OCI-LY1 (cell line): ENCODE measurements at regions not wholly inside any gene's neighbourhood (a gene's known extent, or its start where the extent isn't known, plus 50 kb on each side); places are given as distances from the start of the nearest gene placed in this dataset.

Experiments
- H2AFZ ChIP-seq: fragments of 200-600 bp; sonication (generic), shearing (Covaris generic); 2 replicates; pipeline ENCODE4 v1.6.0; 2014; ENCODE audit warnings: antibody characterized with exemption, mild to moderate bottlenecking, low read length
- H3F3A ChIP-seq: fragments of 200-600 bp; sonication (generic), shearing (Covaris generic); 2 replicates; pipeline ENCODE4 v1.6.0; 2014; ENCODE audit warnings: mild to moderate bottlenecking, antibody characterized with exemption, low read length, moderate library complexity; ENCODE audit not compliant: insufficient read depth
- H3K27ac ChIP-seq: fragments of 200-600 bp; sonication (generic); 2 replicates; pipeline ENCODE4 v1.5.1; 2014; ENCODE audit warnings: low read length, mixed run types, mild to moderate bottlenecking, low read depth; ENCODE audit not compliant: poor library complexity, severe bottlenecking
- H3K27me3 ChIP-seq: fragments of 200-600 bp; sonication (generic); 2 replicates; pipeline ENCODE4 v1.6.0; 2014; ENCODE audit warnings: antibody characterized with exemption, mild to moderate bottlenecking, low read length, moderate library complexity; ENCODE audit not compliant: insufficient read depth
- H3K36me3 ChIP-seq: fragments of 200-600 bp; sonication (generic); 2 replicates; pipeline ENCODE4 v1.6.1; 2014; ENCODE audit warnings: mild to moderate bottlenecking, antibody characterized with exemption, low read length, moderate library complexity, mixed read lengths; ENCODE audit not compliant: insufficient read depth
- H3K4me1 ChIP-seq: fragments of 200-600 bp; sonication (generic); 2 replicates; pipeline ENCODE4 v1.5.1; 2014; ENCODE audit warnings: mild to moderate bottlenecking, low read length, moderate library complexity; ENCODE audit not compliant: insufficient read depth, severe bottlenecking
- H3K4me2 ChIP-seq: fragments of 200-600 bp; sonication (generic), shearing (Covaris generic); 2 replicates; pipeline ENCODE4 v1.6.1; 2014; ENCODE audit warnings: low read length
- H3K4me3 ChIP-seq: fragments of 200-600 bp; sonication (generic); 2 replicates; pipeline ENCODE4 v1.5.1; 2014; ENCODE audit warnings: low read length, low read depth, mild to moderate bottlenecking, mixed read lengths; ENCODE audit not compliant: poor library complexity, severe bottlenecking
- H3K79me2 ChIP-seq: fragments of 200-600 bp; shearing (Covaris generic); 2 replicates; pipeline ENCODE4 v1.6.1; 2016; ENCODE audit warnings: mixed run types, low read length, mixed read lengths; ENCODE audit not compliant: insufficient read depth
- H3K9ac ChIP-seq: fragments of 200-600 bp; sonication (generic), shearing (Covaris generic); 2 replicates; pipeline ENCODE4 v1.6.1; 2014; ENCODE audit warnings: mild to moderate bottlenecking, low read length, mixed read lengths
- H3K9me2 ChIP-seq: fragments of 200-600 bp; sonication (generic), shearing (Covaris generic); 2 replicates; pipeline ENCODE4 v1.6.1; 2014; ENCODE audit warnings: low read depth, mild to moderate bottlenecking, low read length, mixed read lengths
- H3K9me3 ChIP-seq: fragments of 200-600 bp; shearing (Covaris generic); 2 replicates; pipeline ENCODE4 v1.6.1; 2014; ENCODE audit warnings: low read length, mixed read lengths
- H4K20me1 ChIP-seq: fragments of 200-600 bp; sonication (generic), shearing (Covaris generic); 2 replicates; pipeline ENCODE4 v1.6.0; 2016; ENCODE audit warnings: mild to moderate bottlenecking, low read length; ENCODE audit not compliant: insufficient read depth
- EZH2 ChIP-seq: fragments of 200-600 bp; sonication (generic), shearing (Covaris generic); IDR thresholded peaks from 2 replicates; pipeline ENCODE4 v1.8.0; 2017; ENCODE audit warnings: borderline replicate concordance, mixed run types, mild to moderate bottlenecking, antibody characterized with exemption, low read length, moderate library complexity, mixed read lengths
- TF ChIP-seq, protein P1 (sequence below): fragments of 200-600 bp; sonication (generic), shearing (Covaris generic); IDR thresholded peaks from 2 replicates; pipeline ENCODE4 v1.5.1; 2017; ENCODE audit warnings: mild to moderate bottlenecking, antibody characterized with exemption, low read length, moderate library complexity, mixed read lengths

DNA sequence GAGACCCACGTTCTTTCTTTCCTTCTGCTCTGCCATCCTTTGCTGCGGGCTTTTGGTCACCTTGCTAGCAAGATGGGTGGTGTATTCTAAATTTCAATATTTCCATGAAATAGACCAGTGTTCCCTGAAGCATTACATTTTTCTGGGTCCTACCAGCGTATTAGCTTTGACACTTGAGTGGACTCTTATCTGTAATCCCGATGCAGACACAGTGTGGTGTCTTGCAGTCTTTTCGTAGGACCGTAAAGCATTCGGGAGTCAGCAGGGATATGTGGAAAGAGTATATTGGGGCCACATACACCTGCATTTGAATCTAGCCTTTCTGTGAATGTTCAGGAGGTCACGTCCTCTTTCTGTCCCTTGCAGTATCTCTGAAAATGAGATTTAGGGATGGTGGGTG is 124.7 kb upstream of the CPEB4 start:
- Histone ChIP-seq H3K27ac (no peak overlapping the region), H3K4me1 (peaks cover 63% of the 10 kb centered on the region), H3K4me2 (no peak overlapping the region; the same call in 1 of the 2 replicates), H3K79me2 (no peaks in the 10 kb centered on the region), H4K20me1 (no peaks in the 10 kb centered on the region), H3K36me3 (no peaks in the 10 kb centered on the region), H3K9me2 (no peaks in the 10 kb centered on the region), H3K4me3 (no peak overlapping the region), H3F3A (no peaks in the 10 kb centered on the region), H3K27me3 (no peaks in the 10 kb centered on the region), H3K9me3 (no peaks in the 10 kb centered on the region), H3K9ac (no peak overlapping the region), H2AFZ (no peak overlapping the region)
- no peak for TF ChIP-seq EZH2
- TF ChIP-seq, protein P1, sequence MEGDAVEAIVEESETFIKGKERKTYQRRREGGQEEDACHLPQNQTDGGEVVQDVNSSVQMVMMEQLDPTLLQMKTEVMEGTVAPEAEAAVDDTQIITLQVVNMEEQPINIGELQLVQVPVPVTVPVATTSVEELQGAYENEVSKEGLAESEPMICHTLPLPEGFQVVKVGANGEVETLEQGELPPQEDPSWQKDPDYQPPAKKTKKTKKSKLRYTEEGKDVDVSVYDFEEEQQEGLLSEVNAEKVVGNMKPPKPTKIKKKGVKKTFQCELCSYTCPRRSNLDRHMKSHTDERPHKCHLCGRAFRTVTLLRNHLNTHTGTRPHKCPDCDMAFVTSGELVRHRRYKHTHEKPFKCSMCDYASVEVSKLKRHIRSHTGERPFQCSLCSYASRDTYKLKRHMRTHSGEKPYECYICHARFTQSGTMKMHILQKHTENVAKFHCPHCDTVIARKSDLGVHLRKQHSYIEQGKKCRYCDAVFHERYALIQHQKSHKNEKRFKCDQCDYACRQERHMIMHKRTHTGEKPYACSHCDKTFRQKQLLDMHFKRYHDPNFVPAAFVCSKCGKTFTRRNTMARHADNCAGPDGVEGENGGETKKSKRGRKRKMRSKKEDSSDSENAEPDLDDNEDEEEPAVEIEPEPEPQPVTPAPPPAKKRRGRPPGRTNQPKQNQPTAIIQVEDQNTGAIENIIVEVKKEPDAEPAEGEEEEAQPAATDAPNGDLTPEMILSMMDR = no peak

DNA sequence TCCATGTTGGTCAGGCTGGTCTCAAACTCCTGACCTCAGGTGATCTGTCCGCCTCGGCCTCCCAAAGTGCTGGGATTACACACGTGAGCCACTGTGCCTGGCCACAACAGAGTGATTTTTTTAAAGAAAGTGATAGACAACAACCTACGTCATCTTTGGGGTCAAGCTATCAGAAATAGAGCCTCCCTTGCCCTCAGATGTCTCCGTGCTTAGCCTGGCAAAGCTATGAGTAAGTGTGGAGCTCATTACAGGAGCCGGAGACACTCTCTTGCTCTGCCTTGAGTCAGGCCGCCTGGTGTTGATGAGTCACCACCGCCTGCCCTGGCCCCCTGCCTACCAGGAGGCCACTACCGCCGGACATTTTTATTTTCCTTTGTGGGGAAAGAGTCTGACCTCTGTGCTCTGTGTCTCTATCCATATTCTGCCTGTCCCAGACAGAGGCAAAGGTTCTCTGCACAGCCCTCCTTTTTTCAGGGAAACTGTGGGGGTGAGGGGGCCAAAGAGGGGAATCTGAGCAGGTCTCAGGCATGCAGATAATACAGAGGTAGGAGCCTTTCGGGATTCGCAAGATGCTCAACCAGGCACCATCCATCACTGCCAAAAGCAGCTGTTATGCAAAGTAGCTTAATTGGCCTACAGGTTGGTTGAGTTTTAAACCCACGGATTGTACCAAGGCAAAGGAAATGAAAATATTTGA is 123.7 kb upstream of the CPEB4 start:
- peak overlapping the region; percentile 24; the same call in 1 of the 2 replicates for H3K4me2 ChIP-seq
- no peaks in the 10 kb centered on the region for H3F3A ChIP-seq
- H3K27me3 ChIP-seq = no peaks in the 10 kb centered on the region
- H3K9me2 ChIP-seq = no peaks in the 10 kb centered on the region
- H3K4me3 ChIP-seq = no peak overlapping the region
- H3K79me2 ChIP-seq = no peaks in the 10 kb centered on the region
- no peak for TF ChIP-seq EZH2
- TF ChIP-seq, protein P1 = no peak
- no peaks in the 10 kb centered on the region for H3K36me3 ChIP-seq
- H3K9ac ChIP-seq = no peak overlapping the region
- H4K20me1 ChIP-seq = no peaks in the 10 kb centered on the region
- H3K9me3 ChIP-seq = no peaks in the 10 kb centered on the region
- peak overlapping the region; percentile 48 for H3K27ac ChIP-seq
- H2AFZ ChIP-seq = no peak overlapping the region
- peaks cover 74% of the 10 kb centered on the region for H3K4me1 ChIP-seq

DNA sequence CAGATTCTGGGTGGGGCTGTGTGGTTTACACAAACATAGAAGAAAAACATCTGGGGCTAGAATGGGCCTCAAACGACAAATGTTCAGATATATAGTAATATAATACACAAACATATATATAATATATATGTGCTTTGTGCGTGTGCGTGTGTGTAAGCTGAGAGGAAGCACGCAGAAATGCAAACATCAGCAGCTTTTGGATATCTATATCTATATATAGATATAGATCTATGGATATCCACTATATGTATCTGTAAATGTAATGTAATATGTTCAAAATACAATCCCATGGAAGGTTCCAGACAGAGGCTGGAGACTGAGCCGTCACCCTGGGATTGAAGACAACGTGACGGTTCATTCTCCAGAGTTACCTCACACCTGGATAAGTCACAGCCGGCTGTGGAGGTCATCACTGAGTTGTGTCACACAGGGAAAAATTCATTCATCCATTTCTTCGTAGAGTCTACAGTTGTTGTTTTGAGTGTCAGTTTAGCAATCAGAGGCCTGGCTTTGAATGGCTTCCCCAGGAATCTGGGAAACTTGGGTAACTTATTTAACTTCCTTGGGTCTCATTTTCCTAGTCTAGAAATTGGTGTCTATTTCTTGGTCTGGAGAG is 123.0 kb upstream of the CPEB4 start:
- no peak overlapping the region for H3K4me3 ChIP-seq
- H3K4me1 ChIP-seq = peaks cover 80% of the 10 kb centered on the region
- TF ChIP-seq, protein P1 = no peak
- TF ChIP-seq EZH2 = no peak
- no peak overlapping the region for H3K4me2 ChIP-seq
- H3K9ac ChIP-seq = no peak overlapping the region
- no peaks in the 10 kb centered on the region for H4K20me1 ChIP-seq
- no peaks in the 10 kb centered on the region for H3K9me3 ChIP-seq
- no peak overlapping the region for H2AFZ ChIP-seq
- no peaks in the 10 kb centered on the region for H3K9me2 ChIP-seq
- H3K79me2 ChIP-seq = no peaks in the 10 kb centered on the region
- no peaks in the 10 kb centered on the region for H3F3A ChIP-seq
- H3K27me3 ChIP-seq = no peaks in the 10 kb centered on the region
- peak overlapping the region; percentile 63 for H3K27ac ChIP-seq
- no peaks in the 10 kb centered on the region for H3K36me3 ChIP-seq
